HUES6 (cell line): ENCODE measurements at regions not wholly inside any gene's neighbourhood (a gene's known extent, or its start where the extent isn't known, plus 50 kb on each side); places are given as distances from the start of the nearest gene placed in this dataset.
"Not testable (repeated sequence)": the region's sequence is repeated elsewhere in the genome, so short reads cannot be mapped to it uniquely, and the experiment has no call there.

ENCODE experiments used
- H3K27ac ChIP-seq: 2 replicates; pipeline ENCODE4 v1.7.0; 2013; ENCODE audit warnings: low read depth, mild to moderate bottlenecking, low read length, inconsistent platforms
- H3K27me3 ChIP-seq: 2 replicates; pipeline ENCODE4 v1.6.1; 2013; ENCODE audit warnings: low read length; ENCODE audit not compliant: control insufficient read depth, insufficient read depth
- H3K36me3 ChIP-seq: 2 replicates; pipeline ENCODE4 v1.6.1; 2013; ENCODE audit warnings: low read length; ENCODE audit not compliant: control insufficient read depth, insufficient read depth
- H3K4me1 ChIP-seq: 2 replicates; pipeline ENCODE4 v1.6.1; 2013; ENCODE audit warnings: low read length; ENCODE audit not compliant: control insufficient read depth, insufficient read depth
- H3K4me3 ChIP-seq: 2 replicates; pipeline ENCODE4 v1.5.1; 2013; ENCODE audit warnings: low read depth, low read length
- H3K9ac ChIP-seq: one replicate; pipeline ENCODE4 v1.6.1; 2013; ENCODE audit warnings: mild to moderate bottlenecking, low read length
- H3K9me3 ChIP-seq: 2 replicates; pipeline ENCODE4 v1.6.1; 2013; ENCODE audit warnings: low read depth, low read length; ENCODE audit not compliant: control insufficient read depth, insufficient read depth

DNA sequence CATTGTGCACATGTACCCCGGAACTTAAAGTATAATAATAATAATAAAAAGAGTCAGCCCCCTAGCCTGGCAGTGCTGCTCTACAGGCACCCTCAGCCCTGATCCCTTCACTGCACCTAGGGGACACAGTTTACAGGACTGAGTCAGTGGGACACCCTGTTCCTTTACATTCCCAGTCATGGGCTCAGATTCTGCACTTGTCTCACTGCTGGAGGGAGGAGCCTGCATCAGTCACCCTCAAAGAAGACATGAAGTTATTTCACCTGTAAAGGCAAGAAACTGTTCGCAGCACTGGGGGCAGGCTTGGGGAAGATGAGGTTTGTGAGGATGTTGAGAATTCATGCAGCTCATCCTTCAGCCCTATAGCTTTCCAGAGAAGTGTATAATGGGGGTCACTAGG, 50.7 kb upstream of the VPREB1 start:
- Histone ChIP-seq H3K9ac (no peak overlapping the region), H3K27me3 (peaks cover 69% of the 10 kb centered on the region), H3K4me1 (no peaks in the 10 kb centered on the region), H3K9me3 (no peaks in the 10 kb centered on the region), H3K4me3 (no peak overlapping the region), H3K36me3 (no peaks in the 10 kb centered on the region), H3K27ac (no peak overlapping the region)

GRCh38 chr22:22193462-22193861, 51.1 kb upstream of the VPREB1 start:
- not testable (repeated sequence) for H3K9me3 ChIP-seq, H3K36me3 ChIP-seq, H3K4me1 ChIP-seq, H3K4me3 ChIP-seq, H3K27ac ChIP-seq, H3K9ac ChIP-seq
- peaks cover 68% of the 10 kb centered on the region for H3K27me3 ChIP-seq

DNA sequence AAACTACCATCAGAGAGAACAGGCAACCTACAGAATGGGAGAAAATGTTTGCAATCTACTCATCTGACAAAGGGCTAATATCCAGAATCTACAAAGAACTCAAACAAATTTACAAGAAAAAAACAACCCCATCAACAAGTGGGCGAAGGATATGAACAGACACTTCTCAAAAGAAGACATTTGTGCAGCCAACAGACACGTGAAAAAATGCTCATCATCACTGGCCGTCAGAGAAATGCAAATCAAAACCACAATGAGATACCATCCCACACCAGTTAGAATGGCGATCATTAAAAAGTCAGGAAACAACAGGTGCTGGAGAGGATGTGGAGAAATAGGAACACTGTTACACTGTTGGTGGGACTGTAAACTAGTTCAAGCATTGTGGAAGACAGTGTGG, 51.6 kb upstream of the VPREB1 start:
- H3K9ac ChIP-seq, H3K4me1 ChIP-seq, H3K4me3 ChIP-seq, H3K27ac ChIP-seq, H3K36me3 ChIP-seq, H3K9me3 ChIP-seq: not testable (repeated sequence)
- H3K27me3 ChIP-seq = peaks cover 67% of the 10 kb centered on the region

DNA sequence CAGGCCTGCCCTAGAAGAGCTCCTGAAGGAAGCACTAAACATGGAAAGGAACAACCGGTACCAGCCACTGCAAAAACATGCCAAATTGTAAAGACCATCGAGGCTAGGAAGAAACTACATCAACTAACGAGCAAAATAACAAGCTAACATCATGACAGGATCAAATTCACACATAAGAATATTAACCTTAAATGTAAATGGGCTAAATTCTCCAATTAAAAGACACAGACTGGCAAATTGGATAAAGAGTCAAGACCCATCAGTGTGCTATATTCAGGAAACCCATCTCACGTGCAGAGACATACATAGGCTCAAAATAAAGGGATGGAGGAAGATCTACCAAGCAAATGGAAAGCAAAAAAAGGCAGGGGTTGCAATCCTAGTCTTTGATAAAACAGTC, 54.8 kb upstream of the VPREB1 start:
- H3K27ac ChIP-seq, H3K4me3 ChIP-seq, H3K4me1 ChIP-seq, H3K36me3 ChIP-seq, H3K9me3 ChIP-seq, H3K9ac ChIP-seq: not testable (repeated sequence)
- peaks cover 67% of the 10 kb centered on the region for H3K27me3 ChIP-seq

- not testable (repeated sequence) for H3K27ac ChIP-seq, H3K9ac ChIP-seq
- H3K27me3 ChIP-seq = peaks cover 75% of the 10 kb centered on the region
Measured at GRCh38 chr22:22187863-22188262, 56.7 kb upstream of the VPREB1 start.

DNA sequence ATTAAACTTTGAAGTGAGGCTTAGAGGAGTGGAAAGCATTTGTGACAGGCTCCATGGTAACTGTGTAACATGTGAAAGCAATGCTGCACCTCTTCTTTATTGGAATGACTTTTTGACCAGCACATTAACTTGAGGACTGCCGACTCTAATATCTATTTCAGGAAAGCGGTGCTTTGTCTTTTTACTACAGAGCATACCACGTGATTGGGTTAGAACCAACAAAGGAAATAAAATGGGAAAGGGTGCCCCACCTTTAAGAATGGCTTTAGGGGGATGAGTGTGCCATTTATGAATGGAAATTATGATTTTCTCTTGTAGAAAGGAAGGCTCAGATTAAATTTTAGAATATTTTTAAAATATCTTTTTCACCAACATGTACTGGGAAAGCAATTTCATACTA, 57.3 kb upstream of the VPREB1 start:
- Histone ChIP-seq H3K27me3 (peaks cover 81% of the 10 kb centered on the region), H3K36me3 (no peaks in the 10 kb centered on the region)

More at GRCh38 chr22:22187863-22188262, 56.7 kb upstream of the VPREB1 start:
- H3K9me3 ChIP-seq, H3K4me3 ChIP-seq, H3K4me1 ChIP-seq, H3K36me3 ChIP-seq: not testable (repeated sequence)

DNA sequence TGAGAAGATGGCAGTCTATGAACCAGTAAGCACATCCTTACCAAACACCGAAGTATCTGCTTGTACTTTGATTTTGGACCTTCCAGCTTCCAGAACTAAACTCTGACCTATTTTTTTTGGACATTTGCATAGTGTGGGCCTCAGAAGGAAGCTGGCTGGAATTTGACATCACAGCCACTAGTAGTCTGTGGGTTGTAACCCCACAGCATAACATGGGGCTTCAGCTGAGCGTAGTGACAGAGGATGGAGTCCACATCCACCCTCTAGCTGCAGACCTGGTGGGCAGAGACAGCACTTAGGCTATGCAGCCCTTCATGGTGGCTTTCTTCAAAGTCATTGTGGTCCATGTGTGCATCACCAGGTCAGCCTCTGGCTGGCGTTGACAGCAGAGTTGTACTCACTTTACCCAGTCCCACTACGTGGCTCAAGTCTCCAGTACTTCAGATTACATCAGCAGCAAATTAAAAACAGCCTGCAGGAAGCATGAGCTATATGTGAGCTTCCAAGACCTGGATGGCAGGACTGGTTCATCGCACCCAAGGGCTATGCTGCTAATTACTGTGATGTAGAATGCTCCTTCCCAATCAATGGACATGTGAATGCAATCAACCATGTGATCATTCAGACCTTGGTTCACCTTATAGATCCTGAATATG, 58.6 kb upstream of the VPREB1 start:
- H3K27me3 ChIP-seq = peaks cover 92% of the 10 kb centered on the region
- H3K9me3 ChIP-seq = no peaks in the 10 kb centered on the region
- no peaks in the 10 kb centered on the region for H3K4me1 ChIP-seq
- no peak overlapping the region for H3K4me3 ChIP-seq
- H3K36me3 ChIP-seq = no peaks in the 10 kb centered on the region
- no peak overlapping the region for H3K27ac ChIP-seq
- H3K9ac ChIP-seq = no peak overlapping the region

More for the DNA sequence above, 57.3 kb upstream of the VPREB1 start:
- Histone ChIP-seq H3K9ac (no peak overlapping the region), H3K4me3 (no peak overlapping the region), H3K9me3 (no peaks in the 10 kb centered on the region), H3K4me1 (no peaks in the 10 kb centered on the region), H3K27ac (no peak overlapping the region)

GRCh38 chr22:22185217-22185616, 59.4 kb upstream of the VPREB1 start:
- Histone ChIP-seq H3K9me3 (no peaks in the 10 kb centered on the region), H3K27me3 (peaks cover 94% of the 10 kb centered on the region), H3K4me1 (no peaks in the 10 kb centered on the region), H3K36me3 (no peaks in the 10 kb centered on the region), H3K4me3 (no peak overlapping the region), H3K9ac (no peak overlapping the region), H3K27ac (no peak overlapping the region)

GRCh38 chr22:22184277-22184807, 60.2 kb upstream of the VPREB1 start:
- no peaks in the 10 kb centered on the region for H3K4me1 ChIP-seq
- no peaks in the 10 kb centered on the region for H3K9me3 ChIP-seq
- no peak overlapping the region for H3K27ac ChIP-seq
- no peaks in the 10 kb centered on the region for H3K36me3 ChIP-seq
- no peak overlapping the region for H3K9ac ChIP-seq
- H3K27me3 ChIP-seq = peaks cover 96% of the 10 kb centered on the region
- no peak overlapping the region for H3K4me3 ChIP-seq

DNA sequence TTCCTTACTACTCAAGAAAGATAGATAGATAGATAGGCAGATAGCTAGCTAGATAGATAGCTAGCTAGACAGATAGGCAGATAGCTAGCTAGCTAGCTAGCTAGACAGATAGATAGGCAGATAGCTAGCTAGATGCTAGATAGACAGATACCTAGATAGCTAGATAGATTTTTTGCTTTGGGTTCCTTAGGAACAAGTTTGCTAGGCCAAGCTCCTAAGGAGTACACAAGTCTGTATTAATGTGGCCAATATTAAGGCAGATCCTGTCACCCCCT, 61.7 kb upstream of the VPREB1 start:
- Histone ChIP-seq H3K36me3 (no peaks in the 10 kb centered on the region), H3K9ac (no peak overlapping the region), H3K27ac (no peak overlapping the region), H3K4me3 (no peak overlapping the region), H3K4me1 (no peaks in the 10 kb centered on the region), H3K9me3 (no peaks in the 10 kb centered on the region), H3K27me3 (peaks cover 100% of the 10 kb centered on the region)

DNA sequence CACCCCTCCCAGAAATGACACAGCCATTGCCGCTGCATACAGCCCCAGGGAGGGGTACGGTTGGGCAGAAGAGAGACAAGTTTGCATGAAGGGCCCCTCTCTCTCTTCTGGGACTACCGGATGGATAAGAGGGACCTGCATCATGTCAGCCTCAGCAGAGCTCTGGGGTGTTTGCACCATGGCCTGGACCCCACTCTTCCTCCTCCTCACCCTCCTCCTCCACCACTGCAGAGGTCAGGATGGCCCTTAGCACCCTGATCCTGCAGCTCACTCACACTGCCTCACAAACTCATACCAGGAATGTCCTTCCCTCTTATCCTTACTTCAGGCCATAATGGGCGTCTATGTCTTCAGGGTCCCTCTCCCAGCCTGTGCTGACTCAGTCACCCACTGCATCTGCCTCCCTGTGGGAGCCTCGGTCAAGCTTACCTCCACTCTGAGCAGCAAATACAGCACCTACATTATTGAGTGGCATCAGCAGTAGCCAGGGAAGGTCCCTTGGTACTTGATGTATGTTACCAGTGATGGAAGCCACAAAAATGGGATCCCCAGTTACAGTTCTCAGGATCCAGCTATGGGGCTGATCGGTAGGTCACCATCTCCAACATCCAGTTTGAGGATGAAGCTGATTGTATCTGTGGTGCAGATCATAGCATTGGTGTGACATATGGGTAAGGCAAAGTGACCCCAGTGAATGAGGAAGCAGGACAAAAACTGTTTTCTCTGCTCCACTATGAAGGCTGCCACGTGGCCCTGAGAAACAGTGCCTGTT, 62.2 kb upstream of the VPREB1 start:
- H3K9me3 ChIP-seq = no peaks in the 10 kb centered on the region
- H3K27me3 ChIP-seq = peaks cover 99% of the 10 kb centered on the region
- no peaks in the 10 kb centered on the region for H3K36me3 ChIP-seq
- H3K27ac ChIP-seq = no peak overlapping the region
- H3K4me1 ChIP-seq = no peaks in the 10 kb centered on the region
- H3K4me3 ChIP-seq = no peak overlapping the region
- no peak overlapping the region for H3K9ac ChIP-seq
